ENCODE measurements at regions not wholly inside any gene's neighbourhood (a gene's known extent, or its start where the extent isn't known, plus 50 kb on each side); places are given as distances from the start of the nearest gene placed in this dataset.

- no peaks in the 10 kb centered on the region for H3K4me1 ChIP-seq (ENCODE audit: control insufficient read depth, extremely low read depth, insufficient read depth, low read length)
- no peaks in the 10 kb centered on the region for H3K79me2 ChIP-seq (ENCODE audit: control insufficient read depth, insufficient read depth, low read length)
- H4K20me1 ChIP-seq (replicated peaks; ENCODE audit: control insufficient read depth, extremely low read depth, insufficient read depth, low read length) = no peaks in the 10 kb centered on the region
- ChIA-PET POLR2A (no interaction called here), CTCF (interaction anchor here (1.5 kb wide), 2 partner anchors 9 to 331 kb away, joined by 3 to 5 read pairs; no protein-coding TSS in a partner anchor)
- H3K9me3 ChIP-seq (replicated peaks; ENCODE audit: control insufficient read depth, insufficient read depth, low read length) = no peaks in the 10 kb centered on the region
- no peak for TF ChIP-seq EZH2 (IDR thresholded peaks at IDR 0.05; ENCODE audit: borderline replicate concordance, low read depth, low read length, severe bottlenecking)
- TF ChIP-seq GATA2 (IDR thresholded peaks at IDR 0.05; ENCODE audit: insufficient read depth, insufficient read length, low read depth, low read length) = no peak
- TF ChIP-seq CTCF (IDR thresholded peaks at IDR 0.05; ENCODE audit: extremely low read depth in 1 of 2, insufficient read depth in 1 of 2, low read depth in 1 of 2, low read length in 2 of 2) = no peak
- TF ChIP-seq POLR2AphosphoS5 (IDR thresholded peaks at IDR 0.05; ENCODE audit: insufficient read depth, low read depth, low read length) = no peak
- no peak for TF ChIP-seq POLR2A (IDR thresholded peaks at IDR 0.05; ENCODE audit: low read depth, low read length)
- TF ChIP-seq MYC (IDR thresholded peaks at IDR 0.05; ENCODE audit: low read depth, low read length) = no peak
- TF ChIP-seq FOS (IDR thresholded peaks at IDR 0.05; ENCODE audit: borderline replicate concordance, insufficient read depth, low read length) = no peak
- no peak for TF ChIP-seq JUN (IDR thresholded peaks at IDR 0.05; ENCODE audit: borderline replicate concordance, insufficient read depth, insufficient read length, low read depth)
- no TSS peak for BruUV-seq (replicated peaks)
- H2AFZ ChIP-seq (ENCODE audit: low read depth, low read length) = no peak overlapping the region
- no peak overlapping the region for H3K4me2 ChIP-seq (ENCODE audit: insufficient read depth, low read length)
- no peaks in the 10 kb centered on the region for H3K9me1 ChIP-seq (replicated peaks; ENCODE audit: control insufficient read depth, extremely low read depth, insufficient read depth, low read length)
- H3K27me3 ChIP-seq (ENCODE audit: control insufficient read depth in 2 of 2, insufficient read depth in 2 of 2, low read length in 2 of 2) = no peaks in the 10 kb centered on the region
- dilution Hi-C loops (cut with MboI; ENCODE audit: extremely low pct_ligation_motif_present, low sequenced_read_pairs) (no loop called here), intact Hi-C loops (cut with micrococcal nuclease) (loop anchor here (10.0 kb wide), 1 partner anchor 775 kb away; no protein-coding TSS in a partner anchor)
- DNase-seq (ENCODE audit: low read depth, low spot score) (no peak), FAIRE-seq (no peak)
- H3K27ac ChIP-seq (ENCODE audit: insufficient read depth, low read depth, low read length) = no peak overlapping the region
- no peaks in the 10 kb centered on the region for H3K36me3 ChIP-seq (ENCODE audit: control insufficient read depth in 2 of 2, extremely low read depth in 1 of 2, insufficient read depth in 2 of 2, low read length in 2 of 2)
- H3K9ac ChIP-seq (replicated peaks; ENCODE audit: extremely low read depth, insufficient read depth, low read length) = no peak overlapping the region
- no peak overlapping the region for H3K4me3 ChIP-seq (replicated peaks in 1 of 3; ENCODE audit: insufficient read depth in 1 of 3, low read depth in 1 of 3, low read length in 3 of 3)
Observed at GRCh38 chr7:115349635-115350034, 427.7 kb downstream of the MDFIC start.

All from endothelial cell of umbilical vein (primary cell).